HG03108 (cell line): ENCODE measurements at regions not wholly inside any gene's neighbourhood (a gene's known extent, or its start where the extent isn't known, plus 50 kb on each side); places are given as distances from the start of the nearest gene placed in this dataset.

Experiments
- ATAC-seq: cut with Tn5 transposase; IDR thresholded peaks from one replicate; pipeline ENCODE4 v1.9.1; 2021; ENCODE audit warnings: moderate library complexity; ENCODE audit not compliant: unreplicated experiment

- ATAC-seq: no peak
These were observed 519.9 kb downstream of the PCDH17 start for GRCh38 chr13:58151452-58151851.

- ATAC-seq: no peak
These were observed 529.4 kb downstream of the PCDH17 start for GRCh38 chr13:58160980-58161379.

GRCh38 chr13:58165617-58166016 lies 534.1 kb downstream of the PCDH17 start:
- ATAC-seq: no peak

GRCh38 chr13:58181111-58181510 lies 549.6 kb downstream of the PCDH17 start:
- no peak for ATAC-seq

GRCh38 chr13:58187881-58188280 lies 556.3 kb downstream of the PCDH17 start:
- ATAC-seq: no peak

- ATAC-seq: no peak
These were observed 559.0 kb downstream of the PCDH17 start for GRCh38 chr13:58190577-58190976.

- ATAC-seq: no peak
These were observed 560.2 kb downstream of the PCDH17 start for GRCh38 chr13:58191754-58192153.

- no peak for ATAC-seq
These were observed 570.6 kb downstream of the PCDH17 start for GRCh38 chr13:58202099-58202498.

GRCh38 chr13:58207501-58207900 lies 576.0 kb downstream of the PCDH17 start:
- no peak for ATAC-seq

- no peak for ATAC-seq
These were observed 603.9 kb downstream of the PCDH17 start for GRCh38 chr13:58235454-58235853.

- ATAC-seq: no peak
These were observed 607.6 kb downstream of the PCDH17 start for GRCh38 chr13:58238972-58239773.

GRCh38 chr13:58239774-58240268 lies 608.3 kb downstream of the PCDH17 start:
- ATAC-seq: no peak

GRCh38 chr13:58247080-58247479 lies 615.5 kb downstream of the PCDH17 start:
- ATAC-seq: no peak

GRCh38 chr13:58254943-58255342 lies 623.4 kb downstream of the PCDH17 start:
- ATAC-seq: no peak

- ATAC-seq: no peak
These were observed 634.7 kb downstream of the PCDH17 start for GRCh38 chr13:58266271-58266670.

GRCh38 chr13:58298556-58299135 lies 667.1 kb downstream of the PCDH17 start:
- no peak for ATAC-seq

GRCh38 chr13:58300224-58300623 lies 668.7 kb downstream of the PCDH17 start:
- ATAC-seq: no peak

GRCh38 chr13:58300974-58301681 lies 669.6 kb downstream of the PCDH17 start:
- no peak for ATAC-seq

GRCh38 chr13:58302349-58302748 lies 670.8 kb downstream of the PCDH17 start:
- no peak for ATAC-seq

GRCh38 chr13:58306062-58306461 lies 674.5 kb downstream of the PCDH17 start:
- no peak for ATAC-seq

- no peak for ATAC-seq
These were observed 681.7 kb downstream of the PCDH17 start for GRCh38 chr13:58313219-58313618.
